H1 (cell line): ENCODE measurements at regions not wholly inside any gene's neighbourhood (a gene's known extent, or its start where the extent isn't known, plus 50 kb on each side); places are given as distances from the start of the nearest gene placed in this dataset.

Experiments used
- EGR1 ChIP-seq: IDR thresholded peaks from 2 replicates; pipeline ENCODE4 v1.6.1; 2011; ENCODE audit warnings: low read depth, low read length, borderline replicate concordance
- NRF1 ChIP-seq: IDR thresholded peaks from 2 replicates; pipeline ENCODE4 v1.6.1; 2011; ENCODE audit warnings: mild to moderate bottlenecking, low read depth, low read length, improper control_type of control experiment
- TF ChIP-seq, protein P1 (sequence below), 3 experiments: IDR thresholded peaks; 1 replicate in 2 of 3; 2 replicates in 1 of 3; pipeline versions ENCODE4 v1.5.1 to v1.6.1; 2011; ENCODE audit warnings: low read length in 3 of 3, mild to moderate bottlenecking in 3 of 3, inconsistent platforms in 2 of 3, low read depth in 1 of 3, moderate library complexity in 1 of 3; ENCODE audit not compliant: insufficient read depth in 1 of 3; ENCODE audit errors: control extremely low read depth in 1 of 3

DNA sequence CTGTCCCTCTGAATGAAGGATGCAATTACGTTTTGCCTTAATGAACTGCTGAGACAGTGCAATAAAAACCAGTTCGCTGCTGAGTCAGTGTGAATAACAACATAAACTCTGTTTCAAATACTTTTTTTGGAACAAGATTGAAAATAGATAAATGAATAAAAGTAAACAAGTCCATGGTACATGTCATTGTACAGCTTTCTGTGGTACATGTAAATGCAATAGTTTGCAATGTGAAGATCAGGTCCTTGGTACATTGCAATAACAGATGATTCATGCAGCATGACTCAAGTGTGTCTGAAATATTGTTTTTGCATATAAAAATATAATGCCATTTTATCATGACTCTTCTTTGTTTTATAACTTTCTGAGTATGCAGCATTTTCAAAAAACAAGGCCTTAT is 193.4 kb upstream of the PACRGL start:
- TF ChIP-seq EGR1, result no peak
- TF ChIP-seq, protein P1, sequence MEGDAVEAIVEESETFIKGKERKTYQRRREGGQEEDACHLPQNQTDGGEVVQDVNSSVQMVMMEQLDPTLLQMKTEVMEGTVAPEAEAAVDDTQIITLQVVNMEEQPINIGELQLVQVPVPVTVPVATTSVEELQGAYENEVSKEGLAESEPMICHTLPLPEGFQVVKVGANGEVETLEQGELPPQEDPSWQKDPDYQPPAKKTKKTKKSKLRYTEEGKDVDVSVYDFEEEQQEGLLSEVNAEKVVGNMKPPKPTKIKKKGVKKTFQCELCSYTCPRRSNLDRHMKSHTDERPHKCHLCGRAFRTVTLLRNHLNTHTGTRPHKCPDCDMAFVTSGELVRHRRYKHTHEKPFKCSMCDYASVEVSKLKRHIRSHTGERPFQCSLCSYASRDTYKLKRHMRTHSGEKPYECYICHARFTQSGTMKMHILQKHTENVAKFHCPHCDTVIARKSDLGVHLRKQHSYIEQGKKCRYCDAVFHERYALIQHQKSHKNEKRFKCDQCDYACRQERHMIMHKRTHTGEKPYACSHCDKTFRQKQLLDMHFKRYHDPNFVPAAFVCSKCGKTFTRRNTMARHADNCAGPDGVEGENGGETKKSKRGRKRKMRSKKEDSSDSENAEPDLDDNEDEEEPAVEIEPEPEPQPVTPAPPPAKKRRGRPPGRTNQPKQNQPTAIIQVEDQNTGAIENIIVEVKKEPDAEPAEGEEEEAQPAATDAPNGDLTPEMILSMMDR (IDR thresholded peaks at IDR 0.05; ENCODE audit: control extremely low read depth in 1 of 3, insufficient read depth in 1 of 3, low read depth in 1 of 3, low read length in 3 of 3), result no peak
- no peak for TF ChIP-seq NRF1
